ENCODE measurements at regions not wholly inside any gene's neighbourhood (a gene's known extent, or its start where the extent isn't known, plus 50 kb on each side); places are given as distances from the start of the nearest gene placed in this dataset.
"Not testable (repeated sequence)": the region's sequence is repeated elsewhere in the genome, so short reads cannot be mapped to it uniquely, and the experiment has no call there.

- TF ChIP-seq, protein P1, sequence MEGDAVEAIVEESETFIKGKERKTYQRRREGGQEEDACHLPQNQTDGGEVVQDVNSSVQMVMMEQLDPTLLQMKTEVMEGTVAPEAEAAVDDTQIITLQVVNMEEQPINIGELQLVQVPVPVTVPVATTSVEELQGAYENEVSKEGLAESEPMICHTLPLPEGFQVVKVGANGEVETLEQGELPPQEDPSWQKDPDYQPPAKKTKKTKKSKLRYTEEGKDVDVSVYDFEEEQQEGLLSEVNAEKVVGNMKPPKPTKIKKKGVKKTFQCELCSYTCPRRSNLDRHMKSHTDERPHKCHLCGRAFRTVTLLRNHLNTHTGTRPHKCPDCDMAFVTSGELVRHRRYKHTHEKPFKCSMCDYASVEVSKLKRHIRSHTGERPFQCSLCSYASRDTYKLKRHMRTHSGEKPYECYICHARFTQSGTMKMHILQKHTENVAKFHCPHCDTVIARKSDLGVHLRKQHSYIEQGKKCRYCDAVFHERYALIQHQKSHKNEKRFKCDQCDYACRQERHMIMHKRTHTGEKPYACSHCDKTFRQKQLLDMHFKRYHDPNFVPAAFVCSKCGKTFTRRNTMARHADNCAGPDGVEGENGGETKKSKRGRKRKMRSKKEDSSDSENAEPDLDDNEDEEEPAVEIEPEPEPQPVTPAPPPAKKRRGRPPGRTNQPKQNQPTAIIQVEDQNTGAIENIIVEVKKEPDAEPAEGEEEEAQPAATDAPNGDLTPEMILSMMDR (IDR thresholded peaks at IDR 0.05), result not testable (repeated sequence)
- not testable (repeated sequence) for TF ChIP-seq POLR2AphosphoS5 (IDR thresholded peaks at IDR 0.05); POLR2A (IDR thresholded peaks at IDR 0.05; ENCODE audit: low read depth)
Observed at GRCh38 chr18:56420868-56421267, 217.5 kb downstream of the TXNL1 start.
